RWPE2 (cell line): ENCODE measurements at regions not wholly inside any gene's neighbourhood (a gene's known extent, or its start where the extent isn't known, plus 50 kb on each side); places are given as distances from the start of the nearest gene placed in this dataset.

ENCODE experiments used
- ATAC-seq: fragments of 200-7000 bp; cut with Tn5 transposase; 3 replicates; pipeline ENCODE4 v1.9.1; 2021; ENCODE audit warnings: low read depth
- DNase-seq: peaks from one replicate; pipeline ENCODE4 v3.0.0-alpha.2; 2020; ENCODE audit warnings: low spot score
- H3K27ac ChIP-seq: fragments of 450-650 bp; 2 replicates; pipeline ENCODE4 v1.5.1; 2017; ENCODE audit warnings: mild to moderate bottlenecking; ENCODE audit not compliant: poor library complexity, severe bottlenecking
- H3K27me3 ChIP-seq: fragments of 250-450 bp; sonication (Bioruptor Pico); 2 replicates; pipeline ENCODE4 v1.5.1; 2021; ENCODE audit warnings: mild to moderate bottlenecking, moderate library complexity; ENCODE audit not compliant: insufficient read depth, poor library complexity, severe bottlenecking
- H3K36me3 ChIP-seq: fragments of 250-450 bp; sonication (Bioruptor Pico); 2 replicates; pipeline ENCODE4 v1.5.1; 2020; ENCODE audit warnings: low read depth, mild to moderate bottlenecking, moderate library complexity
- H3K4me1 ChIP-seq: fragments of 250-450 bp; sonication (Bioruptor Pico); 2 replicates; pipeline ENCODE4 v1.5.1; 2021; ENCODE audit warnings: mild to moderate bottlenecking, moderate library complexity; ENCODE audit not compliant: insufficient read depth, poor library complexity, severe bottlenecking
- H3K4me3 ChIP-seq: fragments of 250-450 bp; sonication (Bioruptor Pico); 2 replicates; pipeline ENCODE4 v1.5.1; 2021; ENCODE audit warnings: mild to moderate bottlenecking, moderate library complexity; ENCODE audit not compliant: severe bottlenecking
- H3K9me3 ChIP-seq: fragments of 250-450 bp; sonication (Bioruptor Pico); 2 replicates; pipeline ENCODE4 v1.5.1; 2021; ENCODE audit warnings: mild to moderate bottlenecking, moderate library complexity; ENCODE audit not compliant: severe bottlenecking
- CTCF ChIP-seq: fragments of 450-650 bp; IDR thresholded peaks from one replicate; pipeline ENCODE4 v1.5.1; 2017; ENCODE audit warnings: mild to moderate bottlenecking, moderate library complexity; ENCODE audit not compliant: poor library complexity, severe bottlenecking

GRCh38 chr4:130064471-130064870, 968.5 kb downstream of the C4orf33 start:
- no peaks in the 10 kb centered on the region for H3K27me3 ChIP-seq
- ATAC-seq = no peak
- no peak overlapping the region for H3K27ac ChIP-seq
- no peaks in the 10 kb centered on the region for H3K9me3 ChIP-seq
- H3K4me3 ChIP-seq = no peak overlapping the region
- no peaks in the 10 kb centered on the region for H3K4me1 ChIP-seq
- DNase-seq = no peak
- no peak for TF ChIP-seq CTCF
- no peaks in the 10 kb centered on the region for H3K36me3 ChIP-seq

- H3K27me3 ChIP-seq = no peaks in the 10 kb centered on the region
- ATAC-seq (no peak), DNase-seq (no peak)
- TF ChIP-seq CTCF = no peak
- H3K4me3 ChIP-seq = no peak overlapping the region
- H3K9me3 ChIP-seq = no peaks in the 10 kb centered on the region
- H3K36me3 ChIP-seq = no peaks in the 10 kb centered on the region
- H3K4me1 ChIP-seq = no peaks in the 10 kb centered on the region
- H3K27ac ChIP-seq = no peak overlapping the region
These were observed 971.5 kb downstream of the C4orf33 start for GRCh38 chr4:130067419-130067818.

GRCh38 chr4:130068072-130068471, 972.1 kb downstream of the C4orf33 start:
- no peak overlapping the region for H3K27ac ChIP-seq
- DNase-seq (no peak), ATAC-seq (no peak)
- no peaks in the 10 kb centered on the region for H3K9me3 ChIP-seq
- no peak overlapping the region for H3K4me3 ChIP-seq
- H3K4me1 ChIP-seq = no peaks in the 10 kb centered on the region
- H3K36me3 ChIP-seq = no peaks in the 10 kb centered on the region
- no peak for TF ChIP-seq CTCF
- H3K27me3 ChIP-seq = no peaks in the 10 kb centered on the region

GRCh38 chr4:130071746-130072145, 975.8 kb downstream of the C4orf33 start:
- ATAC-seq = no peak

More at GRCh38 chr4:130071746-130072145, 975.8 kb downstream of the C4orf33 start:
- no peaks in the 10 kb centered on the region for H3K36me3 ChIP-seq
- no peak overlapping the region for H3K27ac ChIP-seq
- no peaks in the 10 kb centered on the region for H3K9me3 ChIP-seq
- DNase-seq = no peak
- no peaks in the 10 kb centered on the region for H3K27me3 ChIP-seq
- H3K4me3 ChIP-seq = no peak overlapping the region
- no peaks in the 10 kb centered on the region for H3K4me1 ChIP-seq
- TF ChIP-seq CTCF = no peak
